LNCAP (cell line): ENCODE measurements at regions not wholly inside any gene's neighbourhood (a gene's known extent, or its start where the extent isn't known, plus 50 kb on each side); places are given as distances from the start of the nearest gene placed in this dataset.
A peak's percentile ranks its signal among the peaks of the same experiment; 100 is the strongest.

ENCODE experiments used
- TF ChIP-seq, protein P1 (sequence below): fragments of 450-650 bp; IDR thresholded peaks from 2 replicates; pipeline ENCODE4 v1.5.1; 2017; ENCODE audit warnings: mild to moderate bottlenecking

DNA sequence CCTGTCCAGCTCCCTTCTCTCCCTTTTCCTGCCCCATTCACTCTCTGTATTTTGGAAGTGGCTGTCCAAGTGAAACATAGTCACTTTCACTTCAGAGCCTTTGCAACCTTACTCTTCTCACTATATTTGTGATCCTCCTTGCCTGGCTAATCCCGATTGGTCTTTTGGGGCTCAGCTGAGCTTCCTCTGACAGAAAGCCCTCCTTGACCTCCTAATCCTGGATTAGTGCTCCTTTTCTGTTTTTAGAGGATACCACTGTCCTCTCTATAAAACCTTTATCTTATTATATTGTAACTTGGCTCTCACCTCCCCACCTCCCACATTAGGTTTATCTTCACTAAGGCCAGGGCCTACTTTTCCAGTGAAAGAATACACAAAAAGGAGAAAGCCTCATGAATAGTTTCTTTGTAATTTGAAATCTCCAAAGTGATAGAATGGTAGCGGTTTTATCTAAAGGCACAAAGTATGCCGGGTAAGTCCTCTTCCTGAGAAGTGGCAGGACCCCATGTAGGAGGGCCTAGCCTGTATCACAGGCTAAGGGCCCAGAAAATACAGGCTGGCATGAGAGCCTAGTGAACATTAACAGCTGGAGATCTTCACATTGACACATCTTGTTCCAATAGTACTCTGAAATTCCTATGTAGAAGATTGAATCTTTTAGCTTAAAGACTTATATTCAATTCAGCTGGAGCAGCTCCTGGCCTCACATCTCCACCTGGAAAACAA, 83.1 kb upstream of the GAREM1 start:
- TF ChIP-seq, protein P1, sequence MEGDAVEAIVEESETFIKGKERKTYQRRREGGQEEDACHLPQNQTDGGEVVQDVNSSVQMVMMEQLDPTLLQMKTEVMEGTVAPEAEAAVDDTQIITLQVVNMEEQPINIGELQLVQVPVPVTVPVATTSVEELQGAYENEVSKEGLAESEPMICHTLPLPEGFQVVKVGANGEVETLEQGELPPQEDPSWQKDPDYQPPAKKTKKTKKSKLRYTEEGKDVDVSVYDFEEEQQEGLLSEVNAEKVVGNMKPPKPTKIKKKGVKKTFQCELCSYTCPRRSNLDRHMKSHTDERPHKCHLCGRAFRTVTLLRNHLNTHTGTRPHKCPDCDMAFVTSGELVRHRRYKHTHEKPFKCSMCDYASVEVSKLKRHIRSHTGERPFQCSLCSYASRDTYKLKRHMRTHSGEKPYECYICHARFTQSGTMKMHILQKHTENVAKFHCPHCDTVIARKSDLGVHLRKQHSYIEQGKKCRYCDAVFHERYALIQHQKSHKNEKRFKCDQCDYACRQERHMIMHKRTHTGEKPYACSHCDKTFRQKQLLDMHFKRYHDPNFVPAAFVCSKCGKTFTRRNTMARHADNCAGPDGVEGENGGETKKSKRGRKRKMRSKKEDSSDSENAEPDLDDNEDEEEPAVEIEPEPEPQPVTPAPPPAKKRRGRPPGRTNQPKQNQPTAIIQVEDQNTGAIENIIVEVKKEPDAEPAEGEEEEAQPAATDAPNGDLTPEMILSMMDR: no peak

DNA sequence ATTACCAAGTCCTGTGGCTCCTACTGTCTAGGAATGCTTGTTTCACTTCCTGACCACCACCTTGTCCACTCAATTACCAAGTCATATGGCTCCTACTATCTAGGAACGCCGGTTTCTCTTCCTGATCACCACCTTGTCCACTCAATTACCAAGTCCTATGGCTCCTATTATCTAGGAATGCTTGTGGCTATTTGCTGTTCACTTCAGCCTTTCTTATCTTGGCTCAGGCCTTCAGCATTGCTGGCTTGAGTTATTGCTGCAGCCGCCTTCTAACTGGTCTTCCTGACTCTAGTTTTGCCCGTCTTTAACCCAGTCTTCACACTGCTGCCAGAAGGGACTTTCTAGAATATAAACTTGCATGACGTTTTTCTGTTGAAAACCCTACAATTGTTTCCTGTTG, 82.5 kb upstream of the GAREM1 start:
- TF ChIP-seq, protein P1: no peak

DNA sequence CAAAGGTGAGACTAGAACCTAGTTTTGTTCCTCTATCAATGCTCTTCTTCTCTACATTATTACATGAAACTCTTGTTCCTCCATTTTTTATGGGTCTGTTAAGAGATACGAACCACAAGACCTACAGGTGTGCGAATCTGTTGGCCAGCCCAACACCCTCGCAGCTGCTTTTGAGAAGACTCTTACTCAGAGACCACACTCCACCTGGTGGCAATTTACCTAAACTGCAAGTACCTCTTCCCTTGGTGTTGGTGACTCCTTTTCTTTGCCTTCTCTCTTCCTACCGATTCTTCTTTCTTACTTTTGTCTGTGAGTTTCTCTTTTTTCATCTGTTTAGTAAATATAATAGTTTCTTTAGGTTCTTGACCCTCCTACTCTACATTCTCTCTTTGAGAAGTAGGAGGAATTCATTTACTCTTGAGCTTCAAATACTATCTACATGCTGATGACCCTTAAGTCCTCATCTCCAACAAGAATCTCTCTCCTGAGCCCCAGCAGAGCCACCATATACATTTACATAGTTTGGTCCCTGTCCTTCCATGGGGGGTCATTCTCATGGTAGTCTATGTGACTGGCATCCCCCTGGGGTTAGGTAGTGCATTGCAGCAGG, 81.8 kb upstream of the GAREM1 start:
- TF ChIP-seq, protein P1: peak; percentile 83

DNA sequence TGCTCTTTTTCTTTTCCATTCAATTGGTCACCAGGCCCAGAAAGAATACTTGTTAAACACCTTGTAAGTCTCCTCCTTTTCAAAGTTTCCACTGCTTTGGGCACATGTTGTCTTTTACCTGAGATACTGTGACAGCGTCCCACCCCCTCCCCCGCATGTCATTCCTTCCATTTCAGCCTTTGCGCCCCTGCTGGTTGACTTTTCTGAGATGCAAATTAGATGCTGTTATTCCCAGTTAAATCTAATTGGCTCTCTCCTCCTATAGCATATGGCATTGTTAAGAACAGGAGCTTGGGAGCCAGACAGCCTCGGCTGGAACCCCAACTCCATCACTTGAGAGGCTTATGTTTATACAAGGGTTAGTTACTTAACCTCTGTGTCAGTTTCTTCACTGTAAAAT, 80.3 kb upstream of the GAREM1 start:
- TF ChIP-seq, protein P1: 0 out of 2 replicates have a peak, but pooled peaks have one; percentile 10

DNA sequence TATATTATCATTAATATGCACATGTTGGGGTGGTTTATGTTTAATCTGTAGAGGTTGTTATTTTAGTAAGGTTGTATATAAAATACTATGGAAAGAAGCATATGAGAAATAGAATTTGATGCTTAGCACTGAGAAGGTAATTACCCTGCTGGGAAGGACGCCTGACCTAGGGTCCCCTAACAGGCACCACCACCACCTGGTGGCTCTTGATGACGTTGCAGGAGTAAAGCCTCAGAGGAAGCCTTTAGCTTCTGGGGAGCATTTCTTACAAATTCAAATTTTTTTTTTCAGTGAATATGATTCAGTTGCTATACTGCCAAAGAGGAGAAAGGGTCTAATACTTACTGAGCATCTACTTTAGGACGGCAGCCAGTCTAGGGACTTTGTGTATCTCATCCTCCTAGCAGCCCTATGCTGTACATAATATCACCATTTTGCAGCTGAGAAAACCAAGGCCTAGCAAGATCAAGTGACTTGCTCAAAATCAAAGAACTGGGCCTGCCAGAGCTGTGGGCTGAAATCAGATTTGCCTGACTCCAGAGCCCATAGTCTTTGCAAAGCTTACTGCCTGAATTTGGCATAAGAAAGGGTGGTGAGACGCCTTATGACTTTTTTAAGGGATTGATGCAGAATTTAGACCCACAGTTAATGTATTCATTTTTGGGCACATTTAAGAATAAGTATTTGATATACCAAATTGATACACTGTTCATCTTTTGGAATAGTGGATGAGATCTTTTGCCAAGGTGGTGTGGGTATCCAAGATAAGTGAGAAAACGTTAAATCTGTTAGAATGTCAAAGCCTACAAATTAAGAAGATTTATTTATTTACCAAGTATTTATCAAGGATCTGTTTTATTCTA, 78.8 kb upstream of the GAREM1 start:
- TF ChIP-seq, protein P1: peak; percentile 88

DNA sequence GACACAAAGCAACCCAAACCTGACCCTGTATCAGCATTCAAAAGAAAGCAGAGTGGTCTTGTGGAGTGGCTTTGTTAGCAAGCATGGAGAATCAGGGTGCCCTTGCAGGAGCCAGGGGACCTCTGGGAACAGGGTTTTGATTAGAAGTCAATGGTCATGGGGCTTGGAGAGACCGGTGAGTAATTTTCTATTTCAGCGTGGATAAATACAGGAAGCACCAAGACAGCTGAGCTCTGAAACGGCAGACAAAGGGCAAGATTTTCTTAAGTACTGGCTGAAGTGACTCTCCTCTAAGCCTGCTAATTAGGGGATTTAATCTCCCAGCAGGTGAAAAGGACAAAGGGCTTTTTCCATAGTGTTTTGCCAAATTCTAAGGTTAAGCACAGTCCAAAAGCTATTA, 78.0 kb upstream of the GAREM1 start:
- TF ChIP-seq, protein P1: no peak

DNA sequence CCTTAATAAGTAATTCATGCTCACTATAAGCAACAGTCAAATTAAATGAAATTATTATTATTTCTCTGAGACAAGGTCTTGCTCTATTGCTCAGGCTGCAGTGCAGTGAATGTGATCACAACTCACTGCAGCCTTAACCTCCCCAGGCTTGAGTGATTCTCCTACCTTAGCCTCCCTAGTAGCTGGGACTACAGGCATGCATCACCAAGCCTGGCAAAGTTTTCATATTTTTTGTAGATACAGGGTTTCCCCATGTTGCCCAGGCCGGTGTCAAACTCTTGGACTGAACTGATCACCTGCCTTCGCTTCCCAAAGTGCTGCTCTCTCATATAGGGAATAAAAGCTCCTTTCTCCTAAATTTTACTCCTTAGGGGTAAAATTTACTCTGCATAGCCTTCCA, 74.9 kb upstream of the GAREM1 start:
- TF ChIP-seq, protein P1: no peak
